A673 (cell line): ENCODE measurements at regions not wholly inside any gene's neighbourhood (a gene's known extent, or its start where the extent isn't known, plus 50 kb on each side); places are given as distances from the start of the nearest gene placed in this dataset.

Experiments
- CTCF ChIP-seq: fragments of 300-800, 200-600 bp; sonication (generic); conservative IDR thresholded peaks from 2 replicates; pipeline ENCODE4 v1.5.1; 2017; ENCODE audit warnings: low read depth, mild to moderate bottlenecking, antibody characterized with exemption, low read length, moderate library complexity, mixed read lengths
- EZH2 ChIP-seq: fragments of 200-600 bp; sonication (generic); IDR thresholded peaks from 2 replicates; pipeline ENCODE4 v1.6.1; 2017; ENCODE audit warnings: borderline replicate concordance, low read depth, mild to moderate bottlenecking, mixed read lengths, antibody characterized with exemption, low read length; ENCODE audit not compliant: poor library complexity, severe bottlenecking

GRCh38 chr15:23877502-23878412, 190.7 kb upstream of the NDN start:
- TF ChIP-seq CTCF, result peak; percentile 42
- no peak for TF ChIP-seq EZH2
